ENCODE measurements at regions not wholly inside any gene's neighbourhood (a gene's known extent, or its start where the extent isn't known, plus 50 kb on each side); places are given as distances from the start of the nearest gene placed in this dataset.

DNA sequence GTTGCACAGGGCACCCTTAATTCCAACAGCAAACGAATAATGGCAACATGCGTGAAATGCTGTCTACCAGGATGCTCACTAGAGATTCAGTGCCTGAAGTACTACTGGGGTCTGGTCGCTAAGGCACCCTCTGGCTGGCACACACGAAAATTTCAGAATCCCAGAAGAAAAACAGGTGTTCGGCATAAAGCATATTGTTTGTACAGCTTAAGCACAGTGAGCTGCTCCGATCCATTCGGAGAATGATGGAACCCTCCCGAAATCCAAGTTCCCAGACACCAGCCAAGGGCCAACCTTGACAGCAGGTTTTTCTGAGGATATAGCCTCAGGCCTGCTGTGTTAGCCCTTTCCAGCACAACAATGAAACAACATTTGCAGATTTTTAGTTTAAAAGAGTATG is 61.4 kb upstream of the ALDH1B1 start:
- no peak for DNase-seq (ENCODE audit: low spot score)
- H3K79me2 ChIP-seq (ENCODE audit: insufficient read depth, low read length), result no peaks in the 10 kb centered on the region
- no TSS peak for BruUV-seq (replicated peaks)
- in situ Hi-C loops (cut with HindIII; ENCODE audit: extremely low pct_ligation_motif_present, low pct_unique_long_range_greater_than_20kb) (no loop called here), intact Hi-C loops (cut with micrococcal nuclease; ENCODE audit: unreplicated experiment) (no loop called here)
- no peak overlapping the region for H2AFZ ChIP-seq (ENCODE audit: low read length)
- ChIA-PET CTCF (ENCODE audit: low intra/inter-chr PET ratio, low total read pairs) (no interaction called here), POLR2A (no interaction called here)
- 0 out of 5 replicates have a peak, but pooled peaks cover 0 to 8% of the 10 kb centered on the region in 2 experiments for H3K27me3 ChIP-seq (ENCODE audit: control insufficient read depth in 1 of 2, insufficient read depth in 2 of 2, low read length in 2 of 2)
- no peak for FAIRE-seq
- H3K9ac ChIP-seq (ENCODE audit: insufficient read depth, low read depth, low read length), result no peak overlapping the region
- no peaks in the 10 kb centered on the region for H3K4me1 ChIP-seq (ENCODE audit: insufficient read depth, low read length)
- H3K36me3 ChIP-seq (replicated peaks in 1 of 2; ENCODE audit: control insufficient read depth in 1 of 2, insufficient read depth in 2 of 2, low read length in 2 of 2), result no peaks in the 10 kb centered on the region
- ATAC-seq, result no peak
- H3K27ac ChIP-seq (ENCODE audit: extremely low read length, insufficient read depth, low read length), result no peak overlapping the region
- no peak overlapping the region for H3K4me2 ChIP-seq (ENCODE audit: low read depth, low read length)
- H3K9me3 ChIP-seq (ENCODE audit: low read length), result no peaks in the 10 kb centered on the region
- 71% methylated on average over 7 of the region's 8 CpGs for WGBS (ENCODE audit: low lambda C conversion rate)
- no peaks in the 10 kb centered on the region for H4K20me1 ChIP-seq (ENCODE audit: insufficient read depth, low read length)
- no peak overlapping the region for H3K4me3 ChIP-seq (replicated peaks in 1 of 3; ENCODE audit: insufficient read depth in 1 of 3, low read depth in 2 of 3, low read length in 3 of 3)
- TF ChIP-seq, protein P1, sequence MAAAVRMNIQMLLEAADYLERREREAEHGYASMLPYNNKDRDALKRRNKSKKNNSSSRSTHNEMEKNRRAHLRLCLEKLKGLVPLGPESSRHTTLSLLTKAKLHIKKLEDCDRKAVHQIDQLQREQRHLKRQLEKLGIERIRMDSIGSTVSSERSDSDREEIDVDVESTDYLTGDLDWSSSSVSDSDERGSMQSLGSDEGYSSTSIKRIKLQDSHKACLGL (CRISPR knock-in tag; IDR thresholded peaks at IDR 0.05), result no peak
- no peak for TF ChIP-seq ZBTB1 (CRISPR knock-in tag; IDR thresholded peaks at IDR 0.05; ENCODE audit: borderline replicate concordance)
- TF ChIP-seq HNF4A (CRISPR knock-in tag; IDR thresholded peaks at IDR 0.05), result no peak
- no peak for TF ChIP-seq ZNF552 (CRISPR knock-in tag; IDR thresholded peaks at IDR 0.05; ENCODE audit: borderline replicate concordance)
- no peak for TF ChIP-seq JARID2 (CRISPR knock-in tag; IDR thresholded peaks at IDR 0.05; ENCODE audit: insufficient replicate concordance)
- TF ChIP-seq MEIS2 (CRISPR knock-in tag; IDR thresholded peaks at IDR 0.05), result no peak
- no peak for TF ChIP-seq YEATS4 (CRISPR knock-in tag; IDR thresholded peaks at IDR 0.05; ENCODE audit: borderline replicate concordance)
- TF ChIP-seq, protein P2, sequence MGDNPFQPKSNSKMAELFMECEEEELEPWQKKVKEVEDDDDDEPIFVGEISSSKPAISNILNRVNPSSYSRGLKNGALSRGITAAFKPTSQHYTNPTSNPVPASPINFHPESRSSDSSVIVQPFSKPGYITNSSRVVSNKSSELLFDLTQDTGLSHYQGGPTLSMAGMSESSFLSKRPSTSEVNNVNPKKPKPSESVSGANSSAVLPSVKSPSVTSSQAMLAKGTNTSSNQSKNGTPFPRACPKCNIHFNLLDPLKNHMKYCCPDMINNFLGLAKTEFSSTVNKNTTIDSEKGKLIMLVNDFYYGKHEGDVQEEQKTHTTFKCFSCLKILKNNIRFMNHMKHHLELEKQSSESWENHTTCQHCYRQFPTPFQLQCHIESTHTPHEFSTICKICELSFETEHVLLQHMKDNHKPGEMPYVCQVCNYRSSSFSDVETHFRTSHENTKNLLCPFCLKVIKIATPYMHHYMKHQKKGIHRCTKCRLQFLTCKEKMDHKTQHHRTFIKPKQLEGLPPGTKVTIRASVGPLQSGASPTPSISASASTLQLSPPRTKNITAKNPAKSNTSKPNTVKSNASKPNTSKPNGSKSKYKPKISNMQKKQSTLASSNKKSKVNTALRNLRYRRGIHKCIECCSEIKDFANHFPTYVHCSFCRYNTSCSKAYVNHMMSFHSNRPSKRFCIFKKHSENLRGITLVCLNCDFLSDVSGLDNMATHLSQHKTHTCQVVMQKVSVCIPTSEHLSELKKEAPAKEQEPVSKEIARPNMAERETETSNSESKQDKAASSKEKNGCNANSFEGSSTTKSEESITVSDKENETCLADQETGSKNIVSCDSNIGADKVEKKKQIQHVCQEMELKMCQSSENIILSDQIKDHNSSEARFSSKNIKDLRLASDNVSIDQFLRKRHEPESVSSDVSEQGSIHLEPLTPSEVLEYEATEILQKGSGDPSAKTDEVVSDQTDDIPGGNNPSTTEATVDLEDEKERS (CRISPR knock-in tag; IDR thresholded peaks at IDR 0.05), result no peak
- TF ChIP-seq, protein P3, sequence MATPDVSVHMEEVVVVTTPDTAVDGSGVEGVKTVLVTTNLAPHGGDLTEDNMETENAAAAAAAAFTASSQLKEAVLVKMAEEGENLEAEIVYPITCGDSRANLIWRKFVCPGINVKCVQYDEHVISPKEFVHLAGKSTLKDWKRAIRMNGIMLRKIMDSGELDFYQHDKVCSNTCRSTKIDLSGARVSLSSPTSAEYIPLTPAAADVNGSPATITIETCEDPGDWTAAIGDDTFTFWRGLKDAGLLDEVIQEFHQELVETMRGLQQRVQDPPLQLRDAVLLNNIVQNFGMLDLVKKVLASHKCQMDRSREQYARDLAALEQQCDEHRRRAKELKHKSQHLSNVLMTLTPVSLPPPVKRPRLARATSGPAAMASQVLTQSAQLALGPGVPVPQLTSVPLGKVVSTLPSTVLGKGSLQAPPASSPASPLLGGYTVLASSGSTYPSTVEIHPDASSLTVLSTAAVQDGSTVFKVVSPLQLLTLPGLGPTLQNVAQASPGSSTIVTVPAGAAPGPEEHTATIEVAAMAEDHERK (CRISPR knock-in tag; IDR thresholded peaks at IDR 0.05; ENCODE audit: low read depth), result no peak
- no peak for TF ChIP-seq NFE2 (CRISPR knock-in tag; IDR thresholded peaks at IDR 0.05)
- no peak for TF ChIP-seq STAG1 (CRISPR knock-in tag; IDR thresholded peaks at IDR 0.05)
- TF ChIP-seq, protein P4, sequence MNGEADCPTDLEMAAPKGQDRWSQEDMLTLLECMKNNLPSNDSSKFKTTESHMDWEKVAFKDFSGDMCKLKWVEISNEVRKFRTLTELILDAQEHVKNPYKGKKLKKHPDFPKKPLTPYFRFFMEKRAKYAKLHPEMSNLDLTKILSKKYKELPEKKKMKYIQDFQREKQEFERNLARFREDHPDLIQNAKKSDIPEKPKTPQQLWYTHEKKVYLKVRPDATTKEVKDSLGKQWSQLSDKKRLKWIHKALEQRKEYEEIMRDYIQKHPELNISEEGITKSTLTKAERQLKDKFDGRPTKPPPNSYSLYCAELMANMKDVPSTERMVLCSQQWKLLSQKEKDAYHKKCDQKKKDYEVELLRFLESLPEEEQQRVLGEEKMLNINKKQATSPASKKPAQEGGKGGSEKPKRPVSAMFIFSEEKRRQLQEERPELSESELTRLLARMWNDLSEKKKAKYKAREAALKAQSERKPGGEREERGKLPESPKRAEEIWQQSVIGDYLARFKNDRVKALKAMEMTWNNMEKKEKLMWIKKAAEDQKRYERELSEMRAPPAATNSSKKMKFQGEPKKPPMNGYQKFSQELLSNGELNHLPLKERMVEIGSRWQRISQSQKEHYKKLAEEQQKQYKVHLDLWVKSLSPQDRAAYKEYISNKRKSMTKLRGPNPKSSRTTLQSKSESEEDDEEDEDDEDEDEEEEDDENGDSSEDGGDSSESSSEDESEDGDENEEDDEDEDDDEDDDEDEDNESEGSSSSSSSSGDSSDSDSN (CRISPR knock-in tag; IDR thresholded peaks at IDR 0.05), result no peak
- TF ChIP-seq, protein P5, sequence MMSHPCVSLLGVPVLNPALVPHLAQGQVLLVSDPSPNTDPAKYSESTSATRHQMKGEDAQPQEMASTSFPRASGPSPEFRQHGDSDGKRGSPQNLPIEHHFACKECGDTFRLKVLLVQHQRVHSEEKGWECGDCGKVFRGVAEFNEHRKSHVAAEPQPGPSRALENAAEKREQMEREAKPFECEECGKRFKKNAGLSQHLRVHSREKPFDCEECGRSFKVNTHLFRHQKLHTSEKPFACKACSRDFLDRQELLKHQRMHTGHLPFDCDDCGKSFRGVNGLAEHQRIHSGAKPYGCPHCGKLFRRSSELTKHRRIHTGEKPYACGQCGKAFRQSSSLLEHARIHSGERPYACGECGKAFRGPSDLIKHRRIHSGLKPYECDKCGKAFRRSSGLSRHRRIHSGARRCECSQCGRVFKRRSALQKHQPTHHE (CRISPR knock-in tag; IDR thresholded peaks at IDR 0.05; ENCODE audit: borderline replicate concordance), result no peak
- no peak for TF ChIP-seq ATRX (CRISPR knock-in tag; IDR thresholded peaks at IDR 0.05; ENCODE audit: borderline replicate concordance)
- TF ChIP-seq DPF2 (CRISPR knock-in tag; IDR thresholded peaks at IDR 0.05; ENCODE audit: borderline replicate concordance, low read depth), result no peak
- TF ChIP-seq U2AF1 (optimal IDR thresholded peaks at IDR 0.05; ENCODE audit: low read depth, low read length), result no peak
- TF ChIP-seq POLR2G (IDR thresholded peaks at IDR 0.05; ENCODE audit: low read depth, low read length), result no peak
- TF ChIP-seq ATAD3A (CRISPR knock-in tag; IDR thresholded peaks at IDR 0.05), result no peak
